K562 (cell line): ENCODE measurements at regions not wholly inside any gene's neighbourhood (a gene's known extent, or its start where the extent isn't known, plus 50 kb on each side); places are given as distances from the start of the nearest gene placed in this dataset.

Experiments used
- ATAC-seq: fragments of 200-7000 bp; cut with Tn5 transposase; 3 replicates; pipeline ENCODE4 v1.9.1; 2020; ENCODE audit warnings: moderate library complexity
- BruUV-seq: library from RNA; stranded (reverse); fragments of 400-500 nt; replicated peaks from 2 replicates; lab custom pipeline; 2021; lab: Mats Ljungman, UMichigan
- CTCF ChIA-PET: fragments of 300-600 bp; formaldehyde crosslinking; extraction: SDS; loops from one replicate; lab custom pipeline; 2021; ENCODE audit warnings: low intra/inter-chr PET ratio; lab: Yijun Ruan, JAX
- POLR2A ChIA-PET: fragments of 300-600, 350-650 bp; sonication (Branson Sonifier 250); formaldehyde crosslinking; extraction: SDS; loops from one replicate; lab custom pipeline; 2021; ENCODE audit warnings: antibody characterized with exemption, inconsistent platforms; lab: Yijun Ruan, JAX
- DNase-seq, 4 experiments: peaks; one replicate each; pipeline versions ENCODE4 v3.0.0 to v3.0.0-alpha.2; 2011 to 2018; ENCODE audit warnings: low spot score in 3 of 4, mixed read lengths in 3 of 4; ENCODE audit errors: extremely low read depth in 1 of 4
- FAIRE-seq: peaks from 2 replicates; lab custom pipeline; 2011; peaks lifted over from hg19 to GRCh38; lab: Jason Lieb, UNC
- H2AFZ ChIP-seq: 2 replicates; pipeline ENCODE4 v1.6.0; 2011; ENCODE audit warnings: low read depth, low read length, control low read depth, inconsistent platforms
- H3K27ac ChIP-seq: fragments of 200-600 bp; 3 replicates; pipeline ENCODE4 v1.8.0; 2011; ENCODE audit warnings: low read depth, mild to moderate bottlenecking, control low read depth, inconsistent platforms, low read length, moderate library complexity, mixed read lengths; ENCODE audit errors: extremely low read depth
- H3K27me3 ChIP-seq, 2 experiments: fragments of 300-600 bp in 1 of 2; 2 replicates in 1 of 2; 3 replicates in 1 of 2; pipeline versions ENCODE4 v1.6.0 to v1.8.0; 2011; ENCODE audit warnings: inconsistent platforms in 2 of 2, low read length in 2 of 2, mild to moderate bottlenecking in 1 of 2, mixed read lengths in 1 of 2, moderate library complexity in 1 of 2; ENCODE audit not compliant: control insufficient read depth in 2 of 2, insufficient read depth in 2 of 2
- H3K36me3 ChIP-seq: fragments of 300-600 bp; 3 replicates; pipeline ENCODE4 v1.8.0; 2011; ENCODE audit warnings: mild to moderate bottlenecking, low read length, inconsistent platforms; ENCODE audit not compliant: control insufficient read depth, insufficient read depth
- H3K4me1 ChIP-seq, 2 experiments: fragments of 200-600 bp in 1 of 2; replicated peaks in 1 of 2; 2 replicates in 1 of 2; 3 replicates in 1 of 2; pipeline versions ENCODE4 v1.5.1 to v1.8.0; 2011; ENCODE audit warnings: inconsistent platforms in 2 of 2, low read length in 2 of 2, mild to moderate bottlenecking in 1 of 2, mixed read lengths in 1 of 2, moderate library complexity in 1 of 2; ENCODE audit not compliant: control insufficient read depth in 2 of 2, insufficient read depth in 2 of 2
- H3K4me2 ChIP-seq: 2 replicates; pipeline ENCODE4 v1.6.1; 2011; ENCODE audit warnings: low read length, control low read depth, inconsistent platforms, mixed read lengths; ENCODE audit not compliant: insufficient read depth
- H3K4me3 ChIP-seq: fragments of 200-600 bp; sonication (generic), shearing (Covaris generic); 2 replicates; pipeline ENCODE4 v1.5.1; 2016; ENCODE audit warnings: control low read depth, inconsistent platforms
- H3K79me2 ChIP-seq: fragments of 200-600 bp; 3 replicates; pipeline ENCODE4 v1.8.0; 2011; ENCODE audit warnings: low read length, inconsistent platforms; ENCODE audit not compliant: control insufficient read depth, insufficient read depth
- H3K9ac ChIP-seq, 2 experiments: 2 replicates each; pipeline versions ENCODE4 v1.6.0 to v1.6.1; 2011; ENCODE audit warnings: low read depth in 2 of 2, low read length in 2 of 2, control low read depth in 1 of 2, inconsistent platforms in 1 of 2, mild to moderate bottlenecking in 1 of 2, mixed read lengths in 1 of 2; ENCODE audit not compliant: insufficient read depth in 1 of 2
- H3K9me1 ChIP-seq: one replicate; pipeline ENCODE4 v1.6.0; 2011; ENCODE audit warnings: inconsistent platforms, mild to moderate bottlenecking, low read length, moderate library complexity; ENCODE audit not compliant: control insufficient read depth, insufficient read depth
- H3K9me3 ChIP-seq: replicated peaks from 2 replicates; pipeline ENCODE4 v1.5.1; 2011; ENCODE audit warnings: low read depth, low read length, inconsistent platforms; ENCODE audit not compliant: control insufficient read depth, insufficient read depth
- H4K20me1 ChIP-seq: replicated peaks from 2 replicates; pipeline ENCODE4 v1.6.1; 2011; ENCODE audit warnings: low read length, inconsistent platforms, mixed read lengths; ENCODE audit not compliant: control insufficient read depth, insufficient read depth
- BRF1 ChIP-seq: IDR thresholded peaks from 3 replicates; pipeline ENCODE4 v1.6.1; 2011; ENCODE audit warnings: borderline replicate concordance, mild to moderate bottlenecking; ENCODE audit not compliant: insufficient read length; ENCODE audit errors: extremely low read depth
- in situ Hi-C: fragments of 300-500 bp; cut with MboI; formaldehyde crosslinking; loops from 4 replicates; pipeline ENCODE4 v1.15.0; 2018; ENCODE audit warnings: inconsistent platforms, mixed read lengths
- intact Hi-C: fragments of 100-400 bp; cut with micrococcal nuclease; formaldehyde crosslinking; loops from 2 replicates; pipeline ENCODE4 v1.14.2; 2022
- TF ChIP-seq, protein P1 (sequence below), 2 experiments: fragments of 450-650 bp; formaldehyde crosslinking in 1 of 2; IDR thresholded peaks; 2 replicates each; pipeline versions ENCODE4 v1.4.0 to v1.6.1; 2014 to 2020; ENCODE audit warnings: mild to moderate bottlenecking in 2 of 2, borderline replicate concordance in 1 of 2, low read depth in 1 of 2

DNA sequence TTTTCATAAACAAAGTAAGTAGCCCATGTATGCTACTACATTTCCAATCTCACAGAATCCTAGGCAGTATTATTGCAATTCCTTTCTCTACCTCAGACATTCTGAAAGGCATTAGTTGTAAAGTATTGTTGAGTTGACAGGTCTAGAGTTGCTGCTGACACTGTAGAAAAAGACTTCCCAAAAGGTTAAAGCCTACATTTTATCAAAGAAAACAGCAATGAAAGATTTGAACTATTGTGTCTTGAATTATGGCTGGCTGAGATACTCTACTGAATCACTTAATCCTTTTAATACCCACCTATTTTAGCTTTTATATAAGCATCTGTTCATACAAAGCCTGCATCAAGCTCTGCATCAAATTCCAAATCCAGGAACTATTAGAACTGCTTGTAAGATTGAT lies 1082.0 kb downstream of the OLFM4 start:
- Histone ChIP-seq H3K27ac (no peak overlapping the region), H3K4me2 (no peak overlapping the region), H4K20me1 (no peaks in the 10 kb centered on the region), H3K4me3 (no peak overlapping the region), H3K9me3 (no peaks in the 10 kb centered on the region), H3K9ac (no peak overlapping the region), H3K27me3 (no peaks in the 10 kb centered on the region), H3K4me1 (no peaks in the 10 kb centered on the region), H2AFZ (no peak overlapping the region), H3K79me2 (no peaks in the 10 kb centered on the region), H3K9me1 (no peaks in the 10 kb centered on the region), H3K36me3 (no peaks in the 10 kb centered on the region)
- in situ Hi-C loops = no loop called here
- FAIRE-seq = no peak
- intact Hi-C loops = no loop called here
- no TSS peak for BruUV-seq
- ATAC-seq = no peak
- ChIA-PET POLR2A (no interaction called here), CTCF (no interaction called here)
- TF ChIP-seq, protein P1, sequence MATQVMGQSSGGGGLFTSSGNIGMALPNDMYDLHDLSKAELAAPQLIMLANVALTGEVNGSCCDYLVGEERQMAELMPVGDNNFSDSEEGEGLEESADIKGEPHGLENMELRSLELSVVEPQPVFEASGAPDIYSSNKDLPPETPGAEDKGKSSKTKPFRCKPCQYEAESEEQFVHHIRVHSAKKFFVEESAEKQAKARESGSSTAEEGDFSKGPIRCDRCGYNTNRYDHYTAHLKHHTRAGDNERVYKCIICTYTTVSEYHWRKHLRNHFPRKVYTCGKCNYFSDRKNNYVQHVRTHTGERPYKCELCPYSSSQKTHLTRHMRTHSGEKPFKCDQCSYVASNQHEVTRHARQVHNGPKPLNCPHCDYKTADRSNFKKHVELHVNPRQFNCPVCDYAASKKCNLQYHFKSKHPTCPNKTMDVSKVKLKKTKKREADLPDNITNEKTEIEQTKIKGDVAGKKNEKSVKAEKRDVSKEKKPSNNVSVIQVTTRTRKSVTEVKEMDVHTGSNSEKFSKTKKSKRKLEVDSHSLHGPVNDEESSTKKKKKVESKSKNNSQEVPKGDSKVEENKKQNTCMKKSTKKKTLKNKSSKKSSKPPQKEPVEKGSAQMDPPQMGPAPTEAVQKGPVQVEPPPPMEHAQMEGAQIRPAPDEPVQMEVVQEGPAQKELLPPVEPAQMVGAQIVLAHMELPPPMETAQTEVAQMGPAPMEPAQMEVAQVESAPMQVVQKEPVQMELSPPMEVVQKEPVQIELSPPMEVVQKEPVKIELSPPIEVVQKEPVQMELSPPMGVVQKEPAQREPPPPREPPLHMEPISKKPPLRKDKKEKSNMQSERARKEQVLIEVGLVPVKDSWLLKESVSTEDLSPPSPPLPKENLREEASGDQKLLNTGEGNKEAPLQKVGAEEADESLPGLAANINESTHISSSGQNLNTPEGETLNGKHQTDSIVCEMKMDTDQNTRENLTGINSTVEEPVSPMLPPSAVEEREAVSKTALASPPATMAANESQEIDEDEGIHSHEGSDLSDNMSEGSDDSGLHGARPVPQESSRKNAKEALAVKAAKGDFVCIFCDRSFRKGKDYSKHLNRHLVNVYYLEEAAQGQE (IDR thresholded peaks at IDR 0.05; ENCODE audit: borderline replicate concordance) = no peak
- TF ChIP-seq, protein P1 (CRISPR knock-in tag; IDR thresholded peaks at IDR 0.05; ENCODE audit: low read depth) = no peak
- TF ChIP-seq BRF1 = no peak
- DNase-seq = no peak
